Neural progenitor cell (in vitro differentiated cells): ENCODE measurements at regions not wholly inside any gene's neighbourhood (a gene's known extent, or its start where the extent isn't known, plus 50 kb on each side); places are given as distances from the start of the nearest gene placed in this dataset.

ENCODE experiments used
- CTCF ChIP-seq: fragments of 200-600 bp; sonication (generic); IDR thresholded peaks from 2 replicates; pipeline ENCODE4 v1.5.1; 2017; ENCODE audit warnings: antibody characterized with exemption, mild to moderate bottlenecking
- EZH2phosphoT487 ChIP-seq: fragments of 200-600 bp; sonication (generic); IDR thresholded peaks from 2 replicates; pipeline ENCODE4 v1.6.1; 2017; ENCODE audit warnings: antibody characterized with exemption

GRCh38 chr2:166661824-166662223 lies 167.8 kb upstream of the SCN7A start:
- TF ChIP-seq CTCF (no peak), EZH2phosphoT487 (no peak)
